Stomach (tissue), 8 donors: ENCODE measurements at regions not wholly inside any gene's neighbourhood (a gene's known extent, or its start where the extent isn't known, plus 50 kb on each side); places are given as distances from the start of the nearest gene placed in this dataset.
A peak's percentile ranks its signal among the peaks of the same experiment; 100 is the strongest.

Source experiments
- DNase-seq, 2 donors: peaks; one replicate each; pipeline versions ENCODE4 v3.0.0 to v3.0.0-alpha.2; 2013 to 2019
- H3K27ac ChIP-seq, 5 donors: fragments of 200-600 bp in 4 of 5; sonication (generic) in 4 of 5; one replicate each; pipeline ENCODE4 v1.5.1; 2013 to 2019; ENCODE audit warnings: mild to moderate bottlenecking in 1 of 5, moderate library complexity in 1 of 5
- H3K27me3 ChIP-seq, 3 donors: fragments of 200-600 bp; sonication (generic); one replicate each; pipeline ENCODE4 v1.5.1; 2017 to 2019; ENCODE audit warnings: mixed run types in 1 of 3
- H3K36me3 ChIP-seq, 4 donors: fragments of 200-600 bp; sonication (generic); 1 replicate in 3 of 4; 2 replicates in 1 of 4; pipeline ENCODE4 v1.5.1; 2016 to 2019
- H3K4me1 ChIP-seq, 4 donors: fragments of 200-600 bp; sonication (generic); one replicate each; pipeline ENCODE4 v1.5.1; 2016 to 2019
- H3K4me3 ChIP-seq, 4 donors: fragments of 200-600 bp; sonication (generic) in 3 of 4; one replicate each; pipeline ENCODE4 v1.5.1; 2016 to 2019; ENCODE audit warnings: mild to moderate bottlenecking in 1 of 4
- H3K9me3 ChIP-seq, 4 donors: fragments of 200-600 bp; sonication (generic); one replicate each; pipeline ENCODE4 v1.5.1; 2016 to 2019
- CTCF ChIP-seq, 7 experiments: fragments of 450-650 bp in 4 of 7; fragments of 200-600 bp in 3 of 7; sonication (generic) in 3 of 7; IDR thresholded peaks; one replicate each; pipeline ENCODE4 v1.5.1; 2016 to 2019; ENCODE audit warnings: antibody characterized with exemption in 7 of 7, control low read depth in 2 of 7, mild to moderate bottlenecking in 1 of 7
- EP300 ChIP-seq: sonication (generic); formaldehyde crosslinking; IDR thresholded peaks from one replicate; pipeline ENCODE4 v1.6.1; 2017; ENCODE audit warnings: antibody characterized with exemption
- POLR2A ChIP-seq, 4 donors: fragments of 450-650 bp; IDR thresholded peaks; one replicate each; pipeline ENCODE4 v1.6.1; 2016; ENCODE audit warnings: antibody characterized with exemption in 4 of 4, control low read depth in 2 of 4, mild to moderate bottlenecking in 1 of 4, moderate library complexity in 1 of 4
- POLR2AphosphoS5 ChIP-seq, 3 donors: sonication (generic); formaldehyde crosslinking; IDR thresholded peaks; one replicate each; pipeline ENCODE4 v1.6.1; 2016; ENCODE audit warnings: antibody characterized with exemption in 3 of 3
- WGBS, 5 donors: extraction: QIAGEN DNeasy Blood & Tissue Kit in 3 of 5; methylation state at CpG; one replicate each; pipeline versions ENCODE4 v1.1.5 to v1.1.7; 2013 to 2018; 5-methylcytosine and 5-hydroxymethylcytosine counted together
- intact Hi-C: fragments of 100-400 bp; cut with DNase I; formaldehyde crosslinking; loops from one replicate; pipeline ENCODE4 v1.15.1; 2023; ENCODE audit warnings: low total_unique reads
- donor health status: healthy with polysubstance abuse.
- donor health status: Bipolar disorder and iron deficiency.
- donor health status: healthy.

DNA sequence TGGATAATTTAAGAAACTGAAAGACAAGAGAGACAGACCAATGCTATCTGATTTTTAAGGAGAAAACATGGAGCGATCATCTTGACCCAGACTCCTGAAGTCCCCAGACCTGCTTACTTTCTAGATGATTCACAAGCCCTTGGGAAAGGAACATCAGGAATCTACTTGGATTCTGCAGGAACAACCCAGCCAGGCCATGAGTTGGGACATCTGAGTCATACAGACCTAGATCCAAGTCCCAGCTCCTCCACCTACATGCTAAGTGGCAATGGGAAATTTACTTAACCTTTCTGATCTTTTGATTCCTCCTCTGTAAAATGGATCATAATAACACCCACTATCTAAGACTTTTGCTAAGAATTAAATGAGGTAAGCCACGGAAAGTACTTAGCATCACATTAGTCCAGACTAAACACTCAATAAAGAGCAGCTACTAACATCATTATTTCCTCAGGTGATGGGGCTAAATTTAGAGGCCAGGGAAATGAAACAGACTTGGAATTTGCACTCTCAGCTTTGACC, 61.0 kb upstream of the MAFB start:
- WGBS, 5 donors: 75 to 89% (median 82%) methylated on average over 2 of the region's 2 CpGs
- DNase-seq: no peak

GRCh38 chr20:40750541-40751035, 61.6 kb upstream of the MAFB start:
- TF ChIP-seq POLR2AphosphoS5 (IDR thresholded peaks at IDR 0.05) (no peak), CTCF (IDR thresholded peaks at IDR 0.05) (no peak), POLR2A (IDR thresholded peaks at IDR 0.05) (no peak), EP300 (no peak)
- intact Hi-C loops: no loop called here
- Histone ChIP-seq H3K36me3 (no peaks in the 10 kb centered on the region), H3K27me3 (no peaks in the 10 kb centered on the region), H3K4me3 (no peak overlapping the region), H3K9me3 (no peaks in the 10 kb centered on the region), H3K4me1 (peaks cover 5 to 7% (median 5%) of the 10 kb centered on the region in 4 donors), H3K27ac (no peak overlapping the region)
- WGBS, 5 donors: 53 to 80% (median 66%) methylated on average over 5 of the region's 5 CpGs
- no peak for DNase-seq

More for the DNA sequence above, 61.0 kb upstream of the MAFB start:
- no peaks in the 10 kb centered on the region for H3K27me3 ChIP-seq
- H3K4me1 ChIP-seq: peaks cover 5 to 7% (median 5%) of the 10 kb centered on the region in 4 donors
- H3K9me3 ChIP-seq: no peaks in the 10 kb centered on the region
- no peaks in the 10 kb centered on the region for H3K36me3 ChIP-seq
- no peak for TF ChIP-seq EP300
- no peak for TF ChIP-seq POLR2AphosphoS5 (IDR thresholded peaks at IDR 0.05)
- no peak for TF ChIP-seq CTCF (IDR thresholded peaks at IDR 0.05)
- TF ChIP-seq POLR2A (IDR thresholded peaks at IDR 0.05): no peak
- no peak overlapping the region for H3K4me3 ChIP-seq
- intact Hi-C loops: loop anchor here (10.0 kb wide), 1 partner anchor 195 kb away; no protein-coding TSS in a partner anchor
- no peak overlapping the region for H3K27ac ChIP-seq

DNA sequence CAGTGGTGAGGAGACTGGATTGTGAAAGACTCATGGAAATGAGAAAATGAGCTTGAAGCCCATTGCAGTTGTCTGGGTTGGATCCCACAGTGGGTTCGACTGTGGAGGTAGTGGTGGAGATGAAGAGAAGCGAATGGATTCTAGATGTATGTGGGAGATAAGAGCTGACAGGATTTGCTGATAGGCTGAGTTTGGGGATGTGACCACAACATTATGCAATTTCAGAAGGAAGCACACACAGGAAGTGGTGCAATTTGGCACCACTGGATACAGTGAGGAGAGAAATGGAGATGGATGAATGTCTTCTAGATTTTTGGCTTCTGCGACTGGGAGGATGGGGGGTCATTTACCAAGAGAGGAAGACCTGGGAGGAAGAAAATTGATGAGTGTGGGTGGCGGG, 64.4 kb upstream of the MAFB start:
- no peaks in the 10 kb centered on the region for H3K9me3 ChIP-seq
- no peak overlapping the region for H3K4me3 ChIP-seq
- peaks cover 5 to 7% (median 5%) of the 10 kb centered on the region in 4 donors for H3K4me1 ChIP-seq
- H3K36me3 ChIP-seq: no peaks in the 10 kb centered on the region
- TF ChIP-seq CTCF (IDR thresholded peaks at IDR 0.05) (no peak), EP300 (no peak), POLR2AphosphoS5 (IDR thresholded peaks at IDR 0.05) (no peak), POLR2A (IDR thresholded peaks at IDR 0.05) (no peak)
- H3K27me3 ChIP-seq: no peaks in the 10 kb centered on the region
- DNase-seq: no peak
- 82 to 92% (median 92%) methylated on average over 4 of the region's 4 CpGs for WGBS, 5 donors
- intact Hi-C loops: no loop called here
- H3K27ac ChIP-seq: no peak overlapping the region

DNA sequence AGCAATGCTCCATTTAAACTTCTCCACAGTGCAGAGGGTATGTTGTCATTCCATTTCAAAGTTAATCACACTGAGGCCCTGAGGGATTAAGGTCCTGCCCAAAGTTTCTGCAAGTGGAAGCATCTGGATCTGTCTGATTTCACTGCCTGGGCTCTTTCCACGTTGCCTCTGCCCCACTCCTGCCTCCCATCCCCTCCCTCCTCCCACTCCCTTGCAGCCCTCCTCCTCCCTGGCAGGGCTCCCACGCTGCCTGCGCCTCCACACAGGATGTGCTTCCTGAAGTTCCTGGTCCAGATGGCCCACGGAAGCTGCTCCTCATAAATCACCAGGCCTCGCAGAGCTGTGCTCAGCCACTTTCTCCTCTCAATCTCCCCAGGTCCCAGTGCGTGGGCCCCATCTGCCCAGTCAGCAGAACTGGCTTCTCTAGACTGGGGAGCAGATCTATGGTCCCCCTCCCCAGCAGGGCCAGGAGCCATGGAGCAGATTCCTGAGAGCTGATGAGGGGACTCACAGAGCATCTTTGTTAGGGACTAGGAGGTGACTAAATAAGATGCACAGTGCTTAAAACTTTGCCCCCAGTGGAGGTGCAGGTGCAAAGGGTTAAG, 65.4 kb upstream of the MAFB start:
- 22 to 68% (median 46%) methylated on average over 6 of the region's 6 CpGs for WGBS, 5 donors
- no peak for TF ChIP-seq POLR2AphosphoS5 (IDR thresholded peaks at IDR 0.05)
- no peak for TF ChIP-seq EP300
- TF ChIP-seq CTCF (IDR thresholded peaks at IDR 0.05): no peak
- no peak for TF ChIP-seq POLR2A (IDR thresholded peaks at IDR 0.05)
- peaks cover 5 to 7% (median 5%) of the 10 kb centered on the region in 4 donors for H3K4me1 ChIP-seq
- H3K27ac ChIP-seq: no peak overlapping the region
- DNase-seq: peak in 1 of 2 donors; percentile 75
- intact Hi-C loops: no loop called here
- H3K27me3 ChIP-seq: no peaks in the 10 kb centered on the region
- H3K4me3 ChIP-seq: no peak overlapping the region
- H3K9me3 ChIP-seq: no peaks in the 10 kb centered on the region
- no peaks in the 10 kb centered on the region for H3K36me3 ChIP-seq
